NCI-H524 treated with DMSO at 0.1 percent for 48 hours (cell line): ENCODE measurements at regions not wholly inside any gene's neighbourhood (a gene's known extent, or its start where the extent isn't known, plus 50 kb on each side); places are given as distances from the start of the nearest gene placed in this dataset.

Experiments
- DNase-seq: peaks from one replicate; lab custom pipeline; 2025; lab: John Stamatoyannopoulos, UW

GRCh38 chr2:128368437-128369107, 49.9 kb upstream of the HS6ST1 start:
- DNase-seq, result no peak

DNA sequence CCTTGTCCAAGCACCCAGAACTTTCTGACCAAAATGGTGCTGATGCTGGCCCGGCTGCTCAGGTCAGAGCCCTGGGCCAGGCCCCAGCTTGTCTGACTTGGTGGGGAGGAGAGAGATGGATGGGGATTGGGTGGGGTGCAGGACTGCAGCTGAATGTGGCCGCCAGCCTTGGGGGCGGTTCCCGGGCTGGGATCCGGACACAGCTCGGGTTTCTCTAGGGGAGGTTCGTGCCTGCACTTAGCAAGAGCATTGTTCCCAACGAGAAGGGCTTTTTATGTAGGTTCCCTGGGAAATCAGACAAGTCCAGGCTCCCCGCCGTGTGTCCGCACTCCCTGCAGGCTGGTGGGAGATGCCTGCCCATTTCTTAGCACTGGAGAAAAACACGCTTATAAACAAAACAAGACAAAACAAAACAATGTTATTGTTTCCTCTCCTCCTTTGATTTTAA, 50.5 kb upstream of the HS6ST1 start:
- DNase-seq, result no peak

- DNase-seq, result no peak
Measured at GRCh38 chr2:128369602-128370467, 51.2 kb upstream of the HS6ST1 start.

DNA sequence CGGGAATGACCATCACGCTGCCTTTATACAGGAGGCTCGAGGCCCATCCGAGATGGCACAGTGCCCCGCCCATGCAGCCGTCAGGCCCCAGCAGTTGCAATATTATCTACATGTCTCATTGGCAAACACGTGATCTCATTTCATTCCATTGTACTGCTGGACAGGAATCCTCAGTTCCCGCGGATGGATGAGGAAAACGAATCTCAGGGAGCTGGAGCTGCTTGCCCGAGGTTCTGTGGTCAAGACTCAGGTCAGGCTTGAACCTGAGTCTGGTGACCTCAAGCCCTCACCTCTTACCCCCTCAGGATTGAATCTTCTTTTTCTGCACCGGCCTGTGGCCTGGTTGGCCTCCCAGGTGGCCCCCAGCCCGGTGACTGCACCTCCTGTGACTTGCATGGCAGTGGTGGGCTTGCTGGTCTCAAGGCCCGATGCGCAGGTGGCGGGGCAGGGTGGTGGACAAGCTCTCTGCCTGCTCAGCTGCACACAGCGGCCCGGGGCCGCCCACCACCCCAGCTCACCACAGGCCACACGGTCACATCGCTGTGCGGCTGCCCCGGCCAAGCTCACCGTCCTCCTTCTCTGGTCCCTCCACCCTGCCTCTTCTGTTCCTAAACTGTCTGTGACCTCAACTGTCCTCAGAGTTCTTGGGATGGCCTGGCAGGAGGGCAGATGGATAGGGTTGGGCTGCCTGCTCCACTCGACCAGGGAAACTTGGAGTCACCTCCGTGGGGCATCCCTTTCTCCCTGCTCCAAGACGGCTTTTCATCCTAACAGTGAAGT, 52.0 kb upstream of the HS6ST1 start:
- DNase-seq, result no peak

- no peak for DNase-seq
Measured at GRCh38 chr2:128371248-128371630, 52.6 kb upstream of the HS6ST1 start.

DNA sequence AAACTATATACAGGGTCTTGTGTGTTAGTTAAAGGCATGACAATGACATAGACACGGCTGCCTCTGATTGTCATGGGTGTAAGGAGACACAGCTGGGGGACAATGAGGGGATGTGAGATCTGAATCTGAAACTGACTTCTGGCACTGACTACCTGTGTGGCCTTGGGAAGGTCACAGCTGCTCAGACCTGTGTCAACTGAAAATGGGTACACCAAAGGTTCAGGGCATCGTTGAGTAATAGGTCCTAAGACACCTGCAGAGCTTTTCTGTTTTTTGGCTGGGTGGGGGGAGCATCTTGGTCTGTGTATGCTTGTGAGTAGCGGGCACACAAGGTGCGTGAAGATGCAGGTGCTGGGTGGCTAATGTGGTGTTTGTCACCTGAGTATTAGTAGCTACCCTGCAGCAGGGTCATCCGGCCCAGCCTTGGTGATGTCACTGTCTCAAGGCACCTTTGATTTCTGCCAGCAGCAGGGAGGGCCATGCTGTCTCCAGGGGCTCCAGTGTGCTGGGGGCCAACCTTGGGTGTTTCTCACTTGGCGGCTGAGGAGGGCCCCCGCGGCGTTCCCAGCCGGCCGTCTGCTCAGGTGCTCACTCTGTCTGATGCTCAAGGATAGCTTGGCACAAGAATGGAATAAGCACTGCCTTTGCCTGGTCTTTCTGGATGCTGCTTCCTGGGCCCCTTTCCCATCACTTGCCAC, 53.1 kb upstream of the HS6ST1 start:
- no peak for DNase-seq

DNA sequence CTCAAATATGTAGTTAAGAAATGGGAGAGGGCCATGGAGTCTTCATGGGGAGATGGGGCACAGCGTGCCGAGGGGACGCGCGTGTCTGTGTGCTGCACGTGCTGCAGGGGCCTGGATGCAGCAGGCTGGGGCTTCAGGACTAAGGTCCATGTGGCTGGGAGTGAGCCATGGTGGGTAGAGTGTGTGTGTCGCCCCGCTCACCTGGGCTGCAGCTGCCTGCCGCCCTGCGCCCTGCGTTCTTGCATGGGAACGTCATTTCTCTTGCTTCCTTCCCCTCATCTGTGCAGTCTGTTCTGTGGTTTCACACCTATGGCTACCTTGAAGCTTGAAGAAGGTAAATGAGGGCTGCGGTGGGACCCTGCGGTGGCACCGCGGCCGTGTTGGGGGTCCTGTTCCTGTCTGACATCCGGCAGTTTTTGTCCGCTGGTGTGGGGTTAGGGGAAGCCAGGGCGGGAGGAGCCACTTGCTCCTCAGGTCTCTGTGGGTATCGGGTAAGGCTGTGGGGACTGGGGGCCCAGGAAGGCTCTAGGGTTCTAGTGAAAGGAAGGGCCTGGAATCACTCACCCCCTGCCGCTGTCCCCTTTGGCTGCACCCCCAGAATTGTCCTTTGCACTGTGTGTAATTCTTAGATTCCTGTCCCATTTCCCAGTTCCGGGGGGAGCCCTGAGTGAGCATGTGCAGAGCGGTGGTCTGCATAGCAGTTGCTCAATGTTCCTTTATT, 54.1 kb upstream of the HS6ST1 start:
- DNase-seq, result no peak

- no peak for DNase-seq
Measured at GRCh38 chr2:128373451-128374000, 54.9 kb upstream of the HS6ST1 start.

GRCh38 chr2:128374001-128374710, 55.5 kb upstream of the HS6ST1 start:
- DNase-seq, result no peak

DNA sequence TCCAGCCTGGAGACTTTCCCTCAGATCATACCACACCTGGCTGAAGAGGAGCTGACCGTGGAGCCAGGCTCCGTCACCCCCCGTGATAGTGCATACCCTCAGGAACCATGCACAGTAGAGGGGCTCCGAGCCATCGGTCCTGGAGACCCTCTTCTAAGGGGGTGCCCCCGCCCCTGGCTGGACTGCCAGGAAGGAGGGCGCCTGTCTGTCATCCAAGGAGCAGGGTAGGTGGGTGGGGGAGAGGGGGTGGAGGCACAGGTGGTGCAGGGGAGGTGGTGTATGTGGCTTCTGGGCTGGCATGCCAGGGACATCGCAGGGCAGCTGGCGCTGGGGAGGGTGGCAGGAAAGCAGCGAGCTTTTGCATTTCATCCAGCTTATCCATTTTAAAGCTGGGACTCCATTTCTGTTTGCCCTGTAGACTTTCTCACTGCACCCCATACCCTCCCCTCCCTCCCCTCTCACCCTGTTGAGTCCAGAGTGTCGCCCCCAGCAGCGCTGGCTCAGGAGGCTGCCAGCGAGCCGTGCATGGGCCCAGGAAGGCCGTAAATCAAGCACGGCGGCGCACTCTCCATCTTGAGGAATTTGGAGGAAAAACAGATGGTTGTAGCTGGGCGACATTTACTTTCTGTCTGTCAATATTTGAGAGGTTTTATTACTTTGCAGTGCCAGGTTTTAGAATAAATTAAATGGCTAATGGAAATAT, 56.2 kb upstream of the HS6ST1 start:
- peak; percentile 1 for DNase-seq

DNA sequence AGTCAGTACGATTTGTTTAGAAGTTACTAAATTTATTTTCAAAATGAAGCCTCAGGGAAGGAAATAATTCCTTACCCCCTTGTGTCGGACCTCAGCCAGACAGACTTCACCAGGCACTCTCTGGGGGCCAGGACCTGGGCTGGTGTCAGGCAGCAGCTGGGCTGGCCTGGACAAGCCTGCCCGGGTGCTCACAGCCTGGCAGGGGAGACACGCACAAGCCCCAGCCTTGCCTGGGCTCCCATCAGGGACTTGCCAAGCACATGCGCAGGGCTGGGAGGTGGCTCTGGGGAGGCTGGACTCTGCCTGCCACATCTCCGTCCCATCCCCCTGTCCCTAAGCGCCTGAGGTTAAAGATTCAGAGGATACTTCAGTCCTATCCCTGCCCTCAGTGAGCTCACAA, 56.8 kb upstream of the HS6ST1 start:
- no peak for DNase-seq

DNA sequence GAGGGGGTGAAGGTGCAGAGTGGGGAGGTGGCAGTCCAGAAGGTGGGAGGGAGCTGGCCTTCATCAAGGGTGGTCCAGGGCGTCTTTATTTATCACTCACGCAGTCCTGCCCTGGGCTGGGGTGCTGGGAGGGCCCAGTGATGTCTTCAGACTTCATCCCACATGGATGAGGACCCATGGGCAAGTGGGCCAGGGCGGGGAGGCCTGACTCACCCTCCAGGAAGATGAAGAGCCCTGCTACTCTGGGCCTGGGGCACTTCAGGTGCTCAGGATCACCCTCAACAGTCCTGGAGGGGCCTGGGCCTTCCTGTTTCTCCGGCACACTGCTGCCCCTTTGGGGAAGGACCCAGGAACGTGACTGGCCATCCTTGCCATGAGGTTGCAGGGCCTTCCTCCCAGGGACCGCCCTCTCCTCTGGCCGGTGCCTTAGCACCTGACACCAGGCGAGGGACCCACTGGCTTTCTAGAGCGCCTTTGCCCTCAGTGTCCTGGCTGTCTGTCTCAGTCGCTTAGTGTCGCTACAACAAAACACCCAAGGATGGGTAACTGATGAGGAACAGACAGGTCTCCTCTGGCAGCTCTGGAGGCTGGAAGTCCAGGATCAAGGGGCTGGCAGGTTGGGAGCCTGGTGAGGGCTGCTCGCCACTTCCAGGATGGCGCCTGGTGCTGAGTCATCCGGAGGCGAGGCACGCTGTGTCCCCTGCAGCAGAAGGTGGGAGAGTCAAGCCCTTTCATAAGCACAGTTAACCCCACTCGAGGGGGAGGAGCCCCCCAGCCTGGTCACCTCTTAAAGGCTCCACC, 57.8 kb upstream of the HS6ST1 start:
- no peak for DNase-seq

- DNase-seq, result no peak
Measured at GRCh38 chr2:128377071-128377910, 58.6 kb upstream of the HS6ST1 start.

GRCh38 chr2:128378231-128379020, 59.8 kb upstream of the HS6ST1 start:
- DNase-seq, result no peak

DNA sequence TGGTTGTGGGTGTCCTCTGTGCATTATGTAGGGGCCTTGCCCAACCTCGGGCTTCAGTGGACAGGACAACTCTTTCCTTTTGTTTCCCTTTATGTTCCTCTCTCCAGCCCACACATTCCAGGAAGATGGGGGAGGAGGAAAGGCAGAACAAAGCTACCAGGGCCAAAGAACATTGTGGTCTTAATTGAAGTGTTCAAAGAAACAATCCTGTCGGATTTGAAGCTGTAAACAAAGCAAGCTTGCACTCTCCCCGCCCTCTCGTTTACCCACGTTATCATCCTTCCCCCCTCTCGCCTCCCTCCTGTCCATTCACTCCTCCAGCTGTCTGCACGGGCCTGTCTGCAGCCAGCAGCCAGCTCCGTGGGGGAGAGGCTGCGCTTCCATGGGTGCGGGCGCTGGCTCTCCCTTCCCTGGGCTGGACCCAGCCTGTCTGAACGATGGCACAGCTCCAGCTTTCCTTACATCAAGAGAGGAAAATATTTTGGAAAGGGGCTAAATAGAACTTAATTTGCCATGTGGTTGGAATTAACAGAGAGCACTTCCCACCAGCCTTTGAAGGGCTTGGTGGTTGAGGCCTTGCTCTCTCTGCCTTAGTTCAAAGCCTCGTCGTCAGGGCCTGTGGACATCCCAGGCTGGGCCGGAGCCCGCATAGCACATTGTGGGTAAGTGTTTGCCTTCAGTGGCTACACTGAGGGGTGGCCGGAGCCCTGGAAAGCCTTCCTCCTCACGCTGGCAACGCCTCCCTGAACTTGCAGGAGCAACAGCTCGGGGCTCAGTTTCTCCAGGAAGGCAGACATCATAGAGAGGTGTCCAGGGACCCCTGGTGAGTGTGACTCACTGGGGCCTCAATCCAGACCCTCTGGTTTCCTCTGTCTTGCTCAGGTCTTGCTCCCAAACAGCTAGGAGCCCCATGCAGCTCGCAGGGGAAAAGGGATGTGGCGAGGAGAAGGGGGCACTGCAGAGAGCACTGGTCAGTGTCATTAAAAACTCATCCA, 60.6 kb upstream of the HS6ST1 start:
- no peak for DNase-seq
